Muscle of back (tissue), 3 donors: ENCODE measurements at regions not wholly inside any gene's neighbourhood (a gene's known extent, or its start where the extent isn't known, plus 50 kb on each side); places are given as distances from the start of the nearest gene placed in this dataset.
A peak's percentile ranks its signal among the peaks of the same experiment; 100 is the strongest.

Experiments used
- DNase-seq, 3 donors: peaks; one replicate each; pipeline versions ENCODE4 v3.0.0 to v3.0.0-alpha.2; 2013

DNA sequence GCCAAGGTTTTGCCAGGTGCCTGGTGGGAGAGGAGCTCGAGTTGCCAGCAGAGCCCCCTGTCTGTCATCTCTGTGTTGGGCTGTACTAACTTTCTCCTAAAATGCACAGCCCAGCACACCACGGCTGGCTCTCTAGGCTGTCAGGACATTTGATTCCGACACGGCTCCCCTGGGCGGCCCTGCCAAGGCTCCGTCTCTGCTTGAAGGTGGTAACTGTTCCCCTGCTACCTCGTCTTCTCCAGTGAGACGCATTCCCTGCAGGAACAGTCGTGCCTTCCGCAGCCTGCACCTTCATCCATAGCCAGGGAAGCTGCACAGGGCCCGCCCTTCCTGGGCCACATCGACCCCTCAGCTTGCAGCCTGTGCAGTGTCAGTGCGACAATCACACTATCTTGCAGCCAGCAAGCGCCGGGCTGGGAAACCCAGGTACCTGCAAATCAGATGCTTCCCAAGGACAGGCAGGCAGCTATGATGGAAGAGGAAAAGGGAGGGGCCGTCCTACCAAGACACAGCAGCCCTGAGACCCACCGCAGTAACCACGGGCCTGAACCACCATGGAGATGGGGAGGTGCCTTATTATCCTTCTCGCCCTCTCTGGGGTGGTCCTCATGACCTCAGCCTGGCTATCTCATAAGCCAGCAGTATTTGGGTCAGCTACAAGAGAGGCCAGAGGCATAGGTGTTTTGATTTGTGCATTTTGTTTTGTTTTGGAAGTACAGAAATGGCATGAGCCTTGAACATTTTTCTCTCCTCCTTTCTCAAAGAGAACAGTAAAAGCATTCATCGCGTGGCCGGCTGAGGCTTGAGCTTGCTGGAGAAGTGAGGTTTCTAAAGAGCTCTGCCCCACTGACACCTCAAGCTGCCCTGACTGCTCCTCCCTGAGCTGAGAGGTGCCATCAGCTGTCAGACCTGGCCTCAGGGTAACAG lies 361.7 kb upstream of the TNRC6C start:
- DNase-seq = no peak

DNA sequence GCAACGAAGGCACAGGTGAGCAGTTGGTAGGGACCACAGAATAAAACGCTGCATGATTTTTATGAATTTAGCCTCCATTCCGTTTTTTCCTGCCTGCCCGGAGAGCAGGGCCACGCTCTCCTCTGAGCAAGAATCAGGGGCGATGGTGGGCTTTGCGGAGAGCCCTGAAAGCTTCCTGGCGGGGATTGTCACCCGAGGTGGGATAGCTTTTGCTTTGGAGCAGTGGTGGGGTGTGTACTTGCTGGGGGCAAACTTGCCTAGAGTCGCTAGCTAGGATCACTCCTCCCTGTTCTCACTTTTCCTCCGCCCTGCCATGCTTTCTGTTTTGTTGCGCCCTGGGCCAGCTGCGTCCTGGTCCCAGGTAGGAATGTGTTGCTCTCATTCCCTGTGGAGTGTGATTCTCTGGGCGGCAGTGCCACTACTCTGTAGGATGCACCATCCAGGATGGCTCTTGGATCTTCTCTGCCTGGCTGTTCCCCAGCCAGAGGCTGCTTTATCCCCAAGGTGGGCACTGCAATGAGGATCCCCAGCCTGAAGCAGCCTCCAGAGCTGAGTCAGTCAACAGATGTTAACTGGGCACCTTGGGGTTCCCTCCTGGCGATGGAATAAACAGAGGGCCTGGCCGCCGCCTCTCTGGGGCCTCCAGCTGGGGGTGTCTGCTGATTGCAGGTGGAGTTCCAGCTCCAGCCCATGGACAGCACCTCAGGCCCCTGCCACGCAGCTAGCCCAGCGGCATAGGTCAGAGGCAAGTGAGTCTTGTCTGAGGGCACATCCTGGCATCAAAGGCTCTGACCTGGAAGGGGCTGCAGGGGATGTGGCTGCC lies 360.9 kb upstream of the TNRC6C start:
- DNase-seq = no peak

DNA sequence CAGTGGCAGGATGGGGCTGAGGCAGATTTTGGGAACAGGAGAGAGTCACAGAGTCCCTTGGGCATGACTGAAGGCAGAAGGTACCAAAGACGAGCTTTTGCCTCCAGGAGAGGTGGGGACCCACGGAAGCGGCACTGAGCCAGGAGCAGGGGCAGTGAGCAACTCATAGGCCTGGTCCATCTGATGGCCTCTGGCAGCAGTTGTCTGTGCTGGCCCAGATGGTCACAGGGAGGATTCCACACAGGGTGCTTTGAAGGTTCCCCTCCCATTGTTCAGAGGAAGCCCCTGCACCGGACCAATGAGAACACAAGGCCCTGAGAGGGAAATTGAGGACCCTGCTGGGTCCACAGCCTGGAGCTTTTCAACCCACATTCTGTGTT lies 360.3 kb upstream of the TNRC6C start:
- no peak for DNase-seq

DNA sequence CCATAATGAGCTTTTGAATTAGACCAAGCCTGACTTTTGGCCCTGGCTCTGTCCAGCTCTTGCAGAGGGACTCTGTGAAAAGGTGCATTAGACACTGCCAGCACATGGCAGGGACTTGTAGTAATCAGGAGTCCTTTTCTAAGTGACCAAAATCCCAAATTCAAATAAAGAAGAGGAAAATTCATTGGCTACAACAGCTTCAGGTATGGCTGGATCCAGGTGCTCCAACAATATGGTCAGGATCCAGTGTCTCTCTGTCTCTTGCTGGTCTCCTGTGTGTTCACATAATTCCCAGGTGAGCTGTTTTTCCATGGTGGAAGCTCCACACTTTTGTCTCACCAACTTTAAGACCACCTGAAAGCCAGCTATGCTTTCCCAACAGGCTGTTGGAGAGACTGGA lies 358.8 kb upstream of the TNRC6C start:
- DNase-seq = no peak

DNA sequence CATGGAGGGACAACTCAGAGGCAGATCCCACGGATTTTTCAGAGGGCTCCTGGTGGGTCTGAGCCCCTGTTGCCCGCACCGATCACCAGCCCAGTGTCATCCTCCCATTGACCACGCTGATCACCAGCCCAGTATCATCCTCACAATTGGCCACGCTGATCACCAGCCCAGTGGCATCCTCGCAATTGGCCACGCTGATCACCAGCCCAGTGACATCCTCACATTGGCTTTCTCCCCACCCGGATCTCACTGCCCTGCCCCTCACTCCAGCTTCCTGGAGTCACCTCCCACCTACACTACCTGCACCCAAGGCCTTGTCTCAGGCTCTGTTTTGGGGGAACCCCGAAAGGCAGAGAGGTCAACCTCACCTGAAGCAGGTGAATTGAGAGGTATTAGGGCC lies 358.2 kb upstream of the TNRC6C start:
- DNase-seq = no peak

DNA sequence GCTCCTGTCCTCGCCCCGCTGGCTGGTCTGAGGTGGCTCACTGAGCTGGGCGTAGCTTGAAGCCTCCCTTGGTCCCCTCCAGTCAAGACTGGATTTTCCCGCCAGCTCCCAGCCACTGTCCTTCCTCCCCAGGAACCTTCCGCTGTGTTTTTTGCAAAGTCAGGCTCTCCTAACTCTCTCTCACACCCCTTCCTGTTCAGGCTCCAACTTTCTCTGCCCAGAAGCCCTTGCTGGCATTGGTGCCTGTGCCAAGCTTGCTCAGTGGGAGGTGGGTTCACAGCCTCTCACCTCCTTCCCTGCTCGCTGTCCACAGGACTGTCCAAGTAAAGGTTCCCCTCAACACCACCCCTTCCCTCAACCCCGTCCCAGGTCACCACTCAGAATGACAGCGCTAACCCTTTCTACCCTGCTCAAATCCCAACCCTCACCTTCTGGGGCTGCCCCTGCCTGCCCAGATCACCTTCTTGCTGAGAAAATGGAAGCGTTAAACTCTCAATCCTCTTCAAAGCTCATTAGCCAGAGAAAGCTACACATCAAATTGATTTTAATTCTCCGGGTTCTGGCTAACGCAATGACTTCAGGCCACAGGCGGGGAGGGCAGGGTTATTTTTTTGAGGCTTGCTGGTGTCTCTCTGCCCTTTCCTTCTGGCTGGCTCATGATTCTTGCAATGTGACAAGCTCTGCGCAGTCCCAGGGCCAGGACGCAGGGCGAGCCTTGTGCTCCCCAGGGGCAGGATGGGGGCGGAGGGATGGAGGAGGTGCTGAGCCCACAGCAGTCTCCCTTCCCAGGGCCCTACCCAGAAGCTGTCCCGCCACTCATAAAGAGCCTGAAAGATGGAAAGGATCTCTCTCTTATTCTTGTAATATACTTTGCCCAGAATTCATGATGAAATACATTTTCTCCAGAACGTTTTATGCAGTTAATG lies 357.2 kb upstream of the TNRC6C start:
- DNase-seq = no peak

DNA sequence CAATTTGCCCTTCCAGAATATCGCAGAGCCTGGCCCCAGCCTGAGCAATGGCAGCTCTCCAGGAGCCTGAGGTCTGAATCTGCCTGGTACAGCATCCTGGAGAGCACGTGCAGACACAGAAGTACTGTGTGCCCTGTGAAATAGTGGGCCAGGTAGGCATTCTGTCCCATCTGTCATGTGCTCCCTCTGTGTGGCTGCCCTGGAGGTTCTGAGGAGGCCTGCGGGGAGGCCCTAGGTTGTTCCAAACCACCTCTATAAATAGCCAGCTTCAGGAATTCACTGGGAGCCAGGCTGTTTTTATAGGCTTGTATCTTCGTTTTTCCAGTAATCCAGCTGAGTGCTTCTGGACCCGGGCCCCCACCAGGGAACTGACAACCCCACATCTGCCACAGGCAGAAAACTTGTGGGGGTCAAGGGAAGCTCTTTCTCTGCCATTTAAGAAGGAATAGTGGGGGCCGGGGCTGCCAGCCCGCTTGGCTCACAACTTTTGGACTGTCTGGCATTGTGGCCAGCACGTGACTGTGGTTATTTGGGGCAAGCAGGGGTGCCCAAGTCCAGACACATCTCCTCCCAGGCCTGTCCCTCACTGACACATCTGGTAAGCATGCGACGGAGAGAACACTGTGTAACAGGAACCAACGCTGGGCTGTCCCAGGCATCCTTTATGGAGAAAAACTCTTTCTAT lies 356.3 kb upstream of the TNRC6C start:
- DNase-seq = peak in 1 of 3 donors; percentile 64

DNA sequence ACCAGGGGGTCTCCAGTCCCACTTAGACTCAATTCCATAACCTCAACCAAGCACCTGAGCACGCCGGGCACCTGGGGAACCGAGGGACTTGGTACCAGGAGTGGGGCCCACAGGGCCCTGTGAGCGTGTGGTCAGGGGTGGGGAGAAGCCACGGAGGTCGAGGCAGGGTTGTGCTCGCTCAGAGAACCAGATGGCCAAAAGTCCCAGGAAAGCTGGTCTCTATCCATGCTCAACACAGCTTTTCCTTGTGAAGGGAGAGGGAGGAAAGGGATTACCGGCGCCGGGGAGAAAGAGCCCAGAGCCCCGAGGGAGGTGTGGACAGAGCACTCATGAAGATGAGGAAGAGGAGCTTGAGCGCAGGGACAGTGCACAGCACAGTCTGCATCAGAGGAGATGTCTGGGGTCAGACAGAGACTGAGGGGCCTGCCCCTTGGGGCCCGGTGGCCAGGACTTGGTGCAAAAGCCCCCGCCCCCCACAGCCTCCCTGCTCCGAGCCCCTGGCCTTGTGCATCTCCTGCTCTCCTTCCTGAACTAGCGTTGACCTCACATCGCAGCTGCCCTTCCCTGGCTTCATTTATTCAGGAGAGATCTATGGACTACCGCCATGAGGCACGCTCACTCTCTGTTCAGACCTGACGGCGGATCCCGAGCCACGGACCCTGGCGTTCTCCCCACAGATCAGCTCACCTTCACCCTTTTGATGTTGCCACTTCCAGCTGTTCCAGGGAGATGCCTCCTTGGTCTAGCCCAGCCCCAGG lies 355.4 kb upstream of the TNRC6C start:
- no peak for DNase-seq

DNA sequence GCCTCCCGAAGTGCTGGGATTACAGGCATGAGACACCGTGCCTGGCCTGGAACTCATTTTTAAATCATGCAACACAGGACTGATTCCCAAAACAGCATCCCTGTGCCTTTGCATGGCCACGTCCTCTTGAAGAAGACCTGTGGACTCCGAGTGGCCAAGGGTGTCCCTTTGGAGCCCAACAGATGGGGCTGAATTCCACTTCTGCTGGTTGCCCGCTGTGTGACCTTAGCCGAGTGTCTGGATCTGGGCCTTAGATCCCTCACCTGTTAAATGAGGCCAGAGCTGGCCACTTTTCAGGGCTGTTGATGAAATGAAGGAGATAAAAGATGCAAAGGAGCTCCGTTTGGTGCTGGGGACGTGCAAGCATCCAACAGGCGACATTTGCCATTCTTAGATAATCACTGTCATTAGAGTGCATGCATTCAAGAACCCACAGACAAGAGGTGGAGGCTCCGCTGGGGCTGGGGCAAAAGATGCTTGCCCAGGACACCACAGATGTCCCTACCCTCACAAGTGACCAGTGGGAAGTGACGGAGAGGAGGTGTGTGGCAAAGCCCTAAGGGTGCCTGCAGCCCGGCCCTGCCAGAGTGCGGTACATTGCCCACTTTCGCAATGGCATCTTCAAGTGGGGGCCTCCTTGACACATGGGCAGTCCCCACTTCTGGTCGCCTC lies 354.1 kb upstream of the TNRC6C start:
- no peak for DNase-seq

DNA sequence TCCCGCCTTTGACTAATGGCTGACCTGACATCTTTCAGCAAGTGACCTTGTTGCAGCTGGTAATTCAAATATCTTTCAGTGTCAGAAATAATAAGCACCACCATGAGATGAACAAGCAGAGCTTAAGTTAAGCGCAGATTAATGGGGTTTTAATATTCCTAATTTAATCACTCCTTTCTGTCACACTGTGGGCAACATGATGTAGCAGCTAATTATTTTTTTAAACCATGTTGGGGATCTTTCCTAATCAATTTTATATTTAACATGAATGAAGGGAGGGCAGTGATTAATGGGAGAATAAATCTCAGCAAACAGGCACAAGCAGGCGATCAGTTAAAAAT lies 353.6 kb upstream of the TNRC6C start:
- DNase-seq = no peak

DNA sequence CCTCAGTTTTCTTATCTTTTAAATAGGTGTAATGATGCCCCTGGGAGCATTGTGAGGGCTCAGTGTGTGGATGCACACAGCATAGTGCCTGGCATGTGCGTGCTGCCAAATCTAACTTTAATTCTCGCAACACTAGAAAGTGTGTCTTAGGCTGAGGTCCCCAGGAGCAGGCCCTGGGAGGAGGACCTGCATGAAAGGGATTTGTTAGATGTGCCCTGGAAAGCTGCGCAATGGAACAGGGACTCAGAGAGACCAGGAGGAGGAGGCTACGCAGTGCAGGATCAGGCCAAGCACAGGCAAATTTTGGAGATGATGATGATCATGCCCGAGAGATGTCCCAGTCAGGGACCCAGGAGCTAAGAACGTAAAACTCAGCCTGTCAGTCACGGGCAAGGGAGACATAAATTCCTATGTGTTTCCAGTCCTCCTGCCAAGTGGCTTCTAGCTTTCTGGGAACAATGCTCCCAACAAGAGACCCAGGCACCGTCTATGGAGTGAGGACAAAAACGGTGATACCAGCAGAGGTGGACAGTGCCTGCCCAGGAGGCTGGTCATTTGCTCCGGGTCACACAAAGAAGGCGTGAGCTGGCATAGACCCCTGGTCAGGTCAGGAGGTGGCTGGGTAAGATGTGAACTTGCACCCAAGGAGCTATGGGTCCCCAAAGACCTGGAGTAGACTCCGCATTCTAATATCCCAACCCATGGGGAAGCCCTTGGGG lies 352.2 kb upstream of the TNRC6C start:
- no peak for DNase-seq

DNA sequence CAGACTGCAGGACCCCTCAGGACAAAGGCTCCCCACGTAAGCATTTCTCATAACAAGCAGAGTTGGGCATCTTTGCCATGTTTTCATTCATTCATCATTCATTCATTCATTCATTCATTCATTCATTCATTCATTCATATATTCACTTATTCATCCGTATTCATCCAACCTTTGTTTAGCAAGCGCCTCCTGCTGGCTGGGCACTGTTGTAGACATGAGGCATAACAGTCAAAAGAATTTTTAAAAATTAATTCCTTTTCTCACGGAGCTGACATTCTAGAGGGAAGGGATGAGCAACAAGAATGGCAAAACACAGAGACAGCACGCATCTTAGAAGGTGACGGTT lies 351.7 kb upstream of the TNRC6C start:
- no peak for DNase-seq

DNA sequence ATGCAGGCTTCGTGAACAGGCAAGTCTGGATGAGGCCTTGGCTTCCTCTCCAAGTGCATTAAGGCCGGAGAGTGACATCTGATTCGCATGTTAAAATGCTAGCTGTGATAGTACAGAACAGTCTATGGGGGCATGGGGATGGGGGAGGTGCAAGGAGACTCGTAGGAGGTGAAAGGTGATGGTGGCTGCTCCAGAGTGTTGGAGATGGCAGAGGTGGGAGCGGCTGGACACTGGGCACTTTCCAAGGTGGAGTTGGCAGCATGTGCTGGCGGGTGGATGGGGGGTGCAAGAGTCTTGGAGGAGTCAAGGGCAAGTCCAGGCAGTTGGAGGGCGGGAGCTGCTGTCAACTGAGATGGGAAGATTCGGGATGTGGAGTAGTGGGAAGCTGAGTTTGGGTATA lies 350.9 kb upstream of the TNRC6C start:
- no peak for DNase-seq

DNA sequence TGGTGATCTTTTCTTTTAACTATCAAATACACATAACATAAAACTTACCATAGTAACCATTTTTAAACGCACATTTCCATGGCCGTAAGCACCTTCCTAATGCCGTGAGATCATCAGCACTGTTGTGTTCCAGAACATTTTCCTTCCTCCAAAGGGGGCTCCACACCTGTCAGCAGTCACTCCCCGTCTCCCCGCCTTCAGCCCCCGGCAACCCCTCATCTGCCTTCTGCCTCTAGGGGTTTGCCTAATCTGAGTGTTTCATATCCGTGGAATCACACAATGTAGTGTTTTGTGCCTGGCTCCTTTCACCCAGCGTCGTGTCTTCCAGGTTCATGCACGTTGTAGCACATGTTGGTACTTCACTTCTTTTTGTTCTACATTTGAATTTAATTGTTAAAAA lies 350.1 kb upstream of the TNRC6C start:
- no peak for DNase-seq

DNA sequence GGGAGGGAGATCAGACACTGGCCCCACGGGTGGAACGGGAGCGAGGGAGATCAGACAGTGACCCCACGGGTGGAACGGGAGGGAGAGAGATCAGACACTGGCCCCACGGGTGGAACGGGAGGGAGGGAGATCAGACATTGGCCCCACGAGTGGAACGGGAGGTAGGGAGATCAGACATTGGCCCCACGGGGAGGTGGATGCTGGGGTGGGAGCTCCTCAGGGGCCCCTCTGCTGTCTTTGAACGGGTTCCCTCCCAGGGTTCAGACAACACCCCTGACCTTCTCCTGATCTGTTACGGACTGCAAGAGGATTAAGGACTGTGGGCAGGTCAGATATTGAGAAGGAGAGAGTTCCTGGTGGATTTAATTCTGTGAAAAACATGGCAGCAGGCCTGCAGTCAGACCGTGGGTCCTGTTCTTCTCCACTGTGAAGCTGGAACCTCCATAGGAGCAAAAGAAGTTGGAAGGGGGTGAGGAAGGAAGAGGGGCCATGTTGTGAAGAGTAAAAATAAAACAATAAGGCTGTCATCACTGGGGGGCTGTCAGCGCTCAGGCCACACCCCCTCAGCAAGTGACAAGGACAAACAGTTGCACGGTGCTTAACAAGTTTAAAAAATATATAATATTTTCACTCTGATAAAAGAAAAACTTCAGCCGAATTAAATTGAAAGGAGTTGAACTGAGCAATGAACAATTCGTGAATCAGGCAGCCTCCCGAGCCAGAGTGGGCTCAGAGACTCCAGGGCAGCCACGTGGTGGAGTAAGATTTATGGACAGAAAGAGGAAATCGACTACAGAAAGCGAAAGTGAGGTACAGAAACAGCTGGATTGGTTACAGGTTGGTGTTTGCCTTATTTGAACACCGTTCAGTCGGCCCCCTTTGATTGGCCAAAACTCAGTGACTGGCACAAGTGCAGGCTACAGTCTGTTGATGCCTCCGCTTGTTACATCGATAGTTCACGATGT lies 348.7 kb upstream of the TNRC6C start:
- peak; percentile 31 to 80 (median 36) for DNase-seq

DNA sequence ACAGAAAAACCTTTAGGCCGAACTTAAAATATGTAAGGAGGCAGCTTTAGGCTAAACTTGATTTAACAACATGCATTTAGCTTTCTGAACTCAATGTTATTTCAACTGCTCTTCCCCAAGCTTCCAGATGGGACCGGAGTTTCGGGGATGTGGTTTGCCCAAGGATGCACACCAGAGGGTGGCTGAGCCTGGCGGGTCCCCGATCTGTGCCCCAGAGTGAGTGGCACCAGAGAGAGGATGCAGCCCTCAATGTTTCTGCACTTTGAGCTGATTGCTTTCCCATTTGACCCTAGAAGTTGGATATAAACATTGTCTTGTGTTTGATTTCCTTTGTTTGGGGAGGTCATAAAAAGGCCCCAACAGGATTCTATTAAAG lies 348.0 kb upstream of the TNRC6C start:
- DNase-seq = no peak

DNA sequence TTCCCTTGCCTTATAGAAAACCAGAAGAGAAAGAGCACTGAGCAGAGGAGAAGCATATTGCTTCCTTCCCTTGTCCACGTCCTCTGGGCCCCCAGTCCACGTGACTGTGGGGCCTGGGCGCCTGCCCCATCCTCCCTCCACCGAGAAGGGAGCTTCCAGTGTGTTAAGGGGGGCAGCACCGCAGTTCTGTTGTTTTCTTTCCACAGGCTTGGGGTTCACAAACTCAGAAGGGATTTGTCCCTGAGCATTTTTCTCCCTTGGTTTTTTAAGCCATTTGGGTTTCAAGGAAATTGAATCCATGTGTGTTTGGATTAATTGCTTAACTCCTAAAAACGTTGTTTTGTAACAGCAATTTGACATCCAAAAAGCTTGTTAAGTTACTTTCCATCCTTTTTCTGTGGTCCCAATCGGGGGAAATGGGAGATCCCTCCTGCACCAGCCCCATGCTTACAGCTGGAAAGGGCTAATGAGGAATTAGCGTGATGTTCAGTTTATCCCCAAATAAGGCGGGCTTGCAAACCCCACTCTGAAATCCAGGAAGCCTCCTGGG lies 347.5 kb upstream of the TNRC6C start:
- DNase-seq = peak in 2 of 3 donors; percentile 43 to 65
